Upper lobe of left lung (tissue), 6 donors: ENCODE measurements at regions not wholly inside any gene's neighbourhood (a gene's known extent, or its start where the extent isn't known, plus 50 kb on each side); places are given as distances from the start of the nearest gene placed in this dataset.
"Not testable (repeated sequence)": the region's sequence is repeated elsewhere in the genome, so short reads cannot be mapped to it uniquely, and the experiment has no call there.

ENCODE experiments used
- ATAC-seq, 2 donors: fragments of 200-7000 bp; cut with Tn5 transposase; one replicate each; pipeline ENCODE4 v1.9.1; 2022; ENCODE audit warnings: mild to moderate bottlenecking in 2 of 2, moderate library complexity in 2 of 2; ENCODE audit not compliant: low FRiP score in 2 of 2
- DNase-seq, 2 donors: peaks; one replicate each; pipeline ENCODE4 v3.0.0-alpha.2; 2019 to 2020
- H3K27ac ChIP-seq, 4 donors: fragments of 200-600 bp; sonication (generic); one replicate each; pipeline ENCODE4 v1.5.1; 2016 to 2019
- H3K27me3 ChIP-seq, 4 donors: fragments of 200-600 bp; sonication (generic); one replicate each; pipeline ENCODE4 v1.5.1; 2017 to 2019
- H3K36me3 ChIP-seq, 4 donors: fragments of 200-600 bp; sonication (generic); one replicate each; pipeline ENCODE4 v1.5.1; 2016 to 2019
- H3K4me1 ChIP-seq, 4 donors: fragments of 200-600 bp; sonication (generic); one replicate each; pipeline ENCODE4 v1.5.1; 2018 to 2019
- H3K4me3 ChIP-seq, 4 donors: fragments of 200-600 bp; sonication (generic); one replicate each; pipeline ENCODE4 v1.5.1; 2017 to 2019; ENCODE audit warnings: mild to moderate bottlenecking in 2 of 4, moderate library complexity in 1 of 4
- H3K9me3 ChIP-seq, 4 donors: fragments of 200-600 bp; sonication (generic); one replicate each; pipeline ENCODE4 v1.5.1; 2018 to 2019
- EP300 ChIP-seq, 4 donors: sonication (generic); formaldehyde crosslinking; IDR thresholded peaks; one replicate each; pipeline ENCODE4 v1.5.1; 2017; ENCODE audit warnings: antibody characterized with exemption in 4 of 4, control low read depth in 2 of 4
- POLR2A ChIP-seq, 4 donors: fragments of 450-650 bp; IDR thresholded peaks; one replicate each; pipeline ENCODE4 v1.5.1; 2016 to 2017; ENCODE audit warnings: antibody characterized with exemption in 4 of 4, mild to moderate bottlenecking in 2 of 4
- POLR2AphosphoS5 ChIP-seq, 2 donors: sonication (generic); formaldehyde crosslinking; IDR thresholded peaks; one replicate each; pipeline ENCODE4 v1.5.1; 2017; ENCODE audit warnings: antibody characterized with exemption in 2 of 2
- WGBS, 2 donors: methylation state at CpG; one replicate each; pipeline ENCODE4 v1.1.5; 2017 to 2018; 5-methylcytosine and 5-hydroxymethylcytosine counted together
- TF ChIP-seq, protein P1 (sequence below), 6 experiments: fragments of 450-650 bp in 4 of 6; fragments of 200-600 bp in 2 of 6; sonication (generic) in 2 of 6; IDR thresholded peaks; one replicate each; pipeline ENCODE4 v1.5.1; 2016 to 2019; ENCODE audit warnings: antibody characterized with exemption in 6 of 6
- donor health status: DM: no; HTN: no; CAD: no; lungs with moderate emphysema.
- donor health status: DM: no; HTN: yes; CAD: no; lungs with severe emphysema.

DNA sequence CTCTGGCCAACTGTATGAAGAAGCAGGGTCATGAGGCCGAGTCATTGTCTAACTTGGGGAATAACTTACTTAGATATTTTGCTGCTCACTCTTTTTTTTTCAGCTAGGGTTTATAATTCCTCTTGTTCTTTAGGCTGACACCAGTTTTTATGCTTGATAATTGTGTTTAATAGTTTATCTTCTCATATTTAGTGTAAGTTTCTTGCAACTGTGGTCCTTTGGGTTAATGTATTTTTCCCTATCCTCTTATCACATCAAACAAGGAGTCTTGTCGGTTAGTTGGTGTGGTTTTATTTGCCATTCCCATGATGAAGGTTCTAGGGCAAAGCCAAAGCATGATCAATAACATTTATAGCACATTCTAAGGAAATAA, 204.6 kb downstream of the NUFIP1 start:
- DNase-seq (no peak), ATAC-seq (no peak)
- TF ChIP-seq, protein P1, sequence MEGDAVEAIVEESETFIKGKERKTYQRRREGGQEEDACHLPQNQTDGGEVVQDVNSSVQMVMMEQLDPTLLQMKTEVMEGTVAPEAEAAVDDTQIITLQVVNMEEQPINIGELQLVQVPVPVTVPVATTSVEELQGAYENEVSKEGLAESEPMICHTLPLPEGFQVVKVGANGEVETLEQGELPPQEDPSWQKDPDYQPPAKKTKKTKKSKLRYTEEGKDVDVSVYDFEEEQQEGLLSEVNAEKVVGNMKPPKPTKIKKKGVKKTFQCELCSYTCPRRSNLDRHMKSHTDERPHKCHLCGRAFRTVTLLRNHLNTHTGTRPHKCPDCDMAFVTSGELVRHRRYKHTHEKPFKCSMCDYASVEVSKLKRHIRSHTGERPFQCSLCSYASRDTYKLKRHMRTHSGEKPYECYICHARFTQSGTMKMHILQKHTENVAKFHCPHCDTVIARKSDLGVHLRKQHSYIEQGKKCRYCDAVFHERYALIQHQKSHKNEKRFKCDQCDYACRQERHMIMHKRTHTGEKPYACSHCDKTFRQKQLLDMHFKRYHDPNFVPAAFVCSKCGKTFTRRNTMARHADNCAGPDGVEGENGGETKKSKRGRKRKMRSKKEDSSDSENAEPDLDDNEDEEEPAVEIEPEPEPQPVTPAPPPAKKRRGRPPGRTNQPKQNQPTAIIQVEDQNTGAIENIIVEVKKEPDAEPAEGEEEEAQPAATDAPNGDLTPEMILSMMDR (IDR thresholded peaks at IDR 0.05) = no peak
- TF ChIP-seq POLR2AphosphoS5 (IDR thresholded peaks at IDR 0.05) = no peak
- TF ChIP-seq POLR2A (IDR thresholded peaks at IDR 0.05) = no peak
- no peak for TF ChIP-seq EP300 (IDR thresholded peaks at IDR 0.05)
- WGBS, 2 donors = 89 to 98% methylated on average over 2 of the region's 2 CpGs
- Histone ChIP-seq H3K36me3 (no peaks in the 10 kb centered on the region), H3K9me3 (no peaks in the 10 kb centered on the region), H3K4me3 (no peak overlapping the region), H3K27me3 (no peaks in the 10 kb centered on the region), H3K4me1 (no peaks in the 10 kb centered on the region), H3K27ac (no peak overlapping the region)

DNA sequence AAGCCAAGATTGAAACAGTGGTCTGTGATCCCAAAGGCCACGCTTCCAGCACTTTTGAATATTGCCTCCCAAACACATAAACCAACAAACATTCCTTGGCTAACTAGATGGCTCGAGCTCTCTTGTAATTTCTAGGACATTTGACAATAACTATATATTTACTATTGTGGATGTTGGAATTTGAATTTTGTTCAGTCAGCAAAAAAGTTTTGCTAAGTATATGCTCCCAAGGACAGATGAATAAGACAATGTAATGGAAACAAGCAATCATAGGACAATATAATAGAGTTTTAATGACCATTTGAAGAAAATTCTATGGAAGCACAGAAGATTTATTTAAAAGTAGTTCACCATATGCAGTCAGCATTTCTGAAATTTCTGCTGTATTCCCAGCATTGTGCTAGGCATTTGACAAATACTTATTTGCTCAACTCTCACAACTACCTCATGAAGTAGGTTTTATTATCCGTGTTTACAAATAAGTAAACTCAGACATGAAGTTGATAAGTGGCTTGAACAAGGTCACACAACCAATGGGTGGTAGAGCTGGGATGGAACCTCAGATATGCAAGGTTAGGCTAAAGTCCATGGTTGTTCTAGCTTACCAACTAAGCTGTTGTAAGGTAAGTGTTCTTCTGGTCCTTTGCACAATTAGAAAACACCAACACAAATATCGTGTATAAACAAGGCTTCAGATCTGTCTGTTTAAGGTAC, 205.1 kb downstream of the NUFIP1 start:
- TF ChIP-seq POLR2A (IDR thresholded peaks at IDR 0.05) (no peak), EP300 (IDR thresholded peaks at IDR 0.05) (no peak), POLR2AphosphoS5 (IDR thresholded peaks at IDR 0.05) (no peak)
- TF ChIP-seq, protein P1 (IDR thresholded peaks at IDR 0.05) = no peak

DNA sequence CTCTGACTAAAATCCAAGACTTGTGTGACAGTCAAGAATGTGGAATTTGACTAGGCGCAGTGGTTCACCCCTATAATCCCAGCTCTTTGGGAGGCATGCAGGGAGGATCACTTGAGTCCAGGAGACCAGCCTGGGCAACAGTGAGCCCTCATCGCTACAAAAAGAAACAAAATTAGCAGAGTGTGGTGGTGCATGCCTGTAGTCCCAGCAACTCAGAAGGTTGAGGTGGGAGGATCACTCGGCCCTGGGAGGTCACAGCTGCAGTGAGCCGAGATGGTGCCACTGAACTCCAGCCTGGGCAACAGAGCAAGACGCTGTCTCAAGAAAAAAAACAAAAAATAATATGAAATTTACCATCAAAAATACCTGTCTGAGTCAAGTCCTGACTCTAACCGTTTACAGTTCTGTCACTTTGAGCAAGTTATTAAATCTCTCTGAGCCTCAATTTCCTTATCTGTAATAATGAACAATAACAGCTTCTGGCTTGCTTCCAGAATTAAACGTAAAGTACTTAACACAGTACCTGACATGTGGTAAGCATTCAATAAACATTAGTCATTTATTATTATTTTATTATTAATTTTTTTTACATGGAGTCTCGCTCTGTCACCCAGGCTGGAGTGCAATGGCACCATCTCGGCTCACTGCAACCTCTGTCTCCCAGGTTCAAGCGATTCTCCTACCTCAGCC, 204.6 kb upstream of the TSC22D1 start:
- no peaks in the 10 kb centered on the region for H3K9me3 ChIP-seq
- H3K4me3 ChIP-seq = no peak overlapping the region
- no peaks in the 10 kb centered on the region for H3K4me1 ChIP-seq
- ATAC-seq = no peak
- no peaks in the 10 kb centered on the region for H3K36me3 ChIP-seq
- TF ChIP-seq POLR2AphosphoS5 (IDR thresholded peaks at IDR 0.05) (no peak), POLR2A (IDR thresholded peaks at IDR 0.05) (no peak), EP300 (IDR thresholded peaks at IDR 0.05) (no peak)
- TF ChIP-seq, protein P1 (IDR thresholded peaks at IDR 0.05) = no peak
- H3K27ac ChIP-seq = no peak overlapping the region
- WGBS, 2 donors = 85 to 88% methylated on average over 10 of the region's 10 CpGs
- H3K27me3 ChIP-seq = no peaks in the 10 kb centered on the region
- DNase-seq = no peak

More for the DNA sequence above, 205.1 kb downstream of the NUFIP1 start:
- Histone ChIP-seq H3K27ac (no peak overlapping the region), H3K36me3 (no peaks in the 10 kb centered on the region), H3K9me3 (no peaks in the 10 kb centered on the region), H3K4me3 (no peak overlapping the region), H3K27me3 (no peaks in the 10 kb centered on the region), H3K4me1 (no peaks in the 10 kb centered on the region)
- WGBS, 2 donors = 75 to 80% methylated on average over 4 of the region's 4 CpGs
- DNase-seq (no peak), ATAC-seq (no peak)

DNA sequence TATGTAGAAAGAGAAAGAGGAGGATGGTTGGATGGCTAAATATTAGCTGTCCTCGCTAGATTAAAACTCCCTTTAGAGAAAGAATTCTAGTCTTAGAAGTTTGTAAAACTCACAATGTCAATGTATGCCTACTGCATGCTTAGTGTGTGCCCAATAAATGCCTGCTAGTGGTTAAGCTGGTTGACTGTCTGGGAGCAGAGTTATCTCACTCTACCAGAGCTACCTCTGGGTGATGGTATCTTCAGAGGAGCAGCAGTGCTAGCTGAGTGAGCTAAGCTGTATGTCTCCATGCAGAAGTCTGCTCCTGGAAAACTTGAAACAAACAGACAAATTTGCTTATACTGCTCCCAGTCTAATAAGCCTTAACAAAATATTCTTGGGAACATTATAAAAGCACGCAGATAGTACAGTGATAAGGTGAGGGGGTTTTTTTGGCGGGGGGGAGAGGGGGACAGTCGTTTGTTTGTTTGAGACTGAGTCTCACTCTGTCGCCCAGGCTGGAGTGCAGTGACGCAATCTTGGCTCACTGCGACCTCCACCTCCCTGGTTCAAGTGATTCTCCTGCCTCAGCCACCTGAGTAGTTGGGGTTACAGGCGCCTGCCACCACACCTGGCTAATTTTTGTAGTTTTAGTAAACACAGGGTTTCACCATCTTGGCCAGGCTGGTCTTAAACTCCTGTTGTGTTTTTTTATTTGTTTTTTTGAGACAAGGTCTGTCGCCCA, 202.8 kb upstream of the TSC22D1 start:
- H3K27me3 ChIP-seq = no peaks in the 10 kb centered on the region
- ATAC-seq (no peak), DNase-seq (peak in 1 of 2 donors; percentile 50)
- H3K9me3 ChIP-seq = no peaks in the 10 kb centered on the region
- H3K4me1 ChIP-seq = no peaks in the 10 kb centered on the region
- no peak overlapping the region for H3K4me3 ChIP-seq
- 54 to 69% methylated on average over 9 of the region's 9 CpGs for WGBS, 2 donors
- no peaks in the 10 kb centered on the region for H3K36me3 ChIP-seq
- no peak overlapping the region for H3K27ac ChIP-seq
- TF ChIP-seq, protein P1 (IDR thresholded peaks at IDR 0.05) = no peak
- no peak for TF ChIP-seq EP300 (IDR thresholded peaks at IDR 0.05)
- TF ChIP-seq POLR2AphosphoS5 (IDR thresholded peaks at IDR 0.05) = no peak
- no peak for TF ChIP-seq POLR2A (IDR thresholded peaks at IDR 0.05)

DNA sequence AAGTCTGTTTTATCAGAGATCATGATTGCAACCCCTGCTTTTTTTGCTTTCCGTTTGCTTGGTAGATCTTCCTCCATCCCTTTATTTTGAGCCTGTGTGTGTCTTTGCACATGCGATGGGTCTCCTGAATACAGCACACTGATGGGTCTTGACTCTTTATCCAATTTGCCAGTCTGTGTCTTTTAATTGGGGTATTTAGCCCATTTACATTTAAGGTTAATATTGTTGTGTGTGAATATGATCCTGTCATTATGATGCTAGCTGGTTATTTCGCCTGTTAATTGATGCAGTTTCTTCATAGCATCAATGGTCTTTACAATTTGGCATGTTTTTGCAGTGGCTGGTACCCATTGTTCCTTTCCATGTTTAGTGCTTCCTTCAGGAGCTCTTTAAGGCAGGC, 199.2 kb upstream of the TSC22D1 start:
- not testable (repeated sequence) for H3K36me3 ChIP-seq, ATAC-seq, DNase-seq, H3K4me1 ChIP-seq, H3K4me3 ChIP-seq, H3K27ac ChIP-seq, H3K9me3 ChIP-seq, H3K27me3 ChIP-seq
- 92 to 96% methylated on average over 3 of the region's 3 CpGs for WGBS, 2 donors
